ENCODE measurements at regions not wholly inside any gene's neighbourhood (a gene's known extent, or its start where the extent isn't known, plus 50 kb on each side); places are given as distances from the start of the nearest gene placed in this dataset.

DNA sequence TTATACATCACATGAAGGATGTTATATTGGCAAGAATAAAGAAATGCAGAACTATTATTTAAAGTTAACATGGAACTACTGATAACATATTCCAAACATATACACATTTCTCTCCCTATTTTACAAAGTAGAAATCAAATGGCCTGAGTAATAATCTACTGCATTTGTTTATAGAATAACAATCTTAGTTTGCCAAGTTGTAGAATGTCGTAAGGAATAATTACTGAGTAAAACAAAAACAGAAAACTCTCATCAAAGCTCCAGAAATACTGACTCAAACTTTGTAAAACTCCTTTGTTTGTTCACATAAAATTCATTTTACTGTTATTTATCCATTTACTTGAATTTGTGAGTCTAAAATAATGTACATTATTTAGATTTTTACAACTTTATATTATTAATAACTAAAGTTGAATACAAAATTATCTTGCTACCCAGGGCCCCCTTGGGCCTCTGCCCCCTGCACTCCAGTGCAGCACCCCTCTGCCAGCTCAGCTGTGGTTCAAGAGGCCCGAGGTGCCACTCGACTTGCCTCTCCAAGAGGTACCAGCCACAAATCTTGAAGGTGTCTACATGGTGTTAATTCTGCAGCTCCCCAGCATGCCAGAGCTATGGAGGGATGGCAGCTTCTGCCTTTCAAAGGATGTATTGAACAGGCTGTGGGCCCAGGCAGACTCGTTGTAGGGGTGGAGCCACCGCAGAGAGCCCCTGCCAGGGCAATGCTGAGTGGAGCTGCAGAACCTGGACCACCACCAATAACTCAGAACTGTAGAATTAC lies 2819.7 kb downstream of the PCDH9 start:
- no peak overlapping the region for H3K4me3 ChIP-seq
- no peaks in the 10 kb centered on the region for H3K36me3 ChIP-seq
- no peaks in the 10 kb centered on the region for H3K9me3 ChIP-seq
- H3K27ac ChIP-seq: no peak overlapping the region
- DNase-seq (ENCODE audit: low spot score): no peak
- no peaks in the 10 kb centered on the region for H3K27me3 ChIP-seq (replicated peaks; ENCODE audit: insufficient read depth)
- ATAC-seq (ENCODE audit: insufficient number of reproducible peaks, low FRiP score, low read depth): no peak
- H3K4me1 ChIP-seq (ENCODE audit: control insufficient read depth in 1 of 2, low read depth in 2 of 2): no peaks in the 10 kb centered on the region
- TF ChIP-seq, protein P1, sequence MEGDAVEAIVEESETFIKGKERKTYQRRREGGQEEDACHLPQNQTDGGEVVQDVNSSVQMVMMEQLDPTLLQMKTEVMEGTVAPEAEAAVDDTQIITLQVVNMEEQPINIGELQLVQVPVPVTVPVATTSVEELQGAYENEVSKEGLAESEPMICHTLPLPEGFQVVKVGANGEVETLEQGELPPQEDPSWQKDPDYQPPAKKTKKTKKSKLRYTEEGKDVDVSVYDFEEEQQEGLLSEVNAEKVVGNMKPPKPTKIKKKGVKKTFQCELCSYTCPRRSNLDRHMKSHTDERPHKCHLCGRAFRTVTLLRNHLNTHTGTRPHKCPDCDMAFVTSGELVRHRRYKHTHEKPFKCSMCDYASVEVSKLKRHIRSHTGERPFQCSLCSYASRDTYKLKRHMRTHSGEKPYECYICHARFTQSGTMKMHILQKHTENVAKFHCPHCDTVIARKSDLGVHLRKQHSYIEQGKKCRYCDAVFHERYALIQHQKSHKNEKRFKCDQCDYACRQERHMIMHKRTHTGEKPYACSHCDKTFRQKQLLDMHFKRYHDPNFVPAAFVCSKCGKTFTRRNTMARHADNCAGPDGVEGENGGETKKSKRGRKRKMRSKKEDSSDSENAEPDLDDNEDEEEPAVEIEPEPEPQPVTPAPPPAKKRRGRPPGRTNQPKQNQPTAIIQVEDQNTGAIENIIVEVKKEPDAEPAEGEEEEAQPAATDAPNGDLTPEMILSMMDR (IDR thresholded peaks at IDR 0.05): no peak

DNA sequence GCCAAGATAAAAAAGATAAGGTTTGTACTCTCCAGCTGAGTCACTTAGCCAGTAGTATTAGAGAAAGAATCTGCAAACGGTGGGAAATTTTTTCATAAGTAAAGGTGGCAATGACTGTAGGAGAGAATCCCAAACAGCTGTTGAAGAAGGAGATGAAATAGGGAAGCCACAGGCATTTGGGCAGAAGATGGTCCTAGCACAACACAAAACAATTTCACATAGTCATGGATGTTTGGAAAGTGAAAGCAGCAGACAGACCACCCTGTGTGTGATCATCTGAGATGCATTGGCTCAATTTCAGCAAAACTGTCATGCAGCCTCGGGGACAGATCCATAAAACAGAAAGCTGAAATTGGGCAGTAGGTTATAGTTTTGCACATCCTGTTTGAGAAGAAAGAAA lies 2832.4 kb downstream of the PCDH9 start:
- DNase-seq (ENCODE audit: low spot score): no peak
- no peaks in the 10 kb centered on the region for H3K9me3 ChIP-seq
- TF ChIP-seq, protein P1 (IDR thresholded peaks at IDR 0.05): no peak

DNA sequence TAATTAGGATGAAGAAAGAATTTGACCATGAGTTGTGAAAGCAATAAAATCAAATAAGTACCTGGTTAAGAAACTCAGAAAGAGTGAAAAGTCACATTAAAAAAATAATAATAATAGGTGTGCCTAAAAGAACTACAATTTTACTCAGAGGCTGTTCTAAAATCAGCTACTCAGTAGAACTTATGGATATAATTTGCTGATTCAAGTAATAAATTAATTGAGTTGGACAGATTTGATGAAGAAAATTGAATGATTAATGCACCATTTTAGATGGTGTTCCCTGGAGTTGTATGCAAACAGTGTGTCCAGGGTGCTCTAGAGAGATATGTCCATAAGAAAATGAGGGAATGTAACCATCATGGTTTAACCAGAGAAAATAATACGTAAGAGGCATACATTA lies 2852.5 kb downstream of the PCDH9 start:
- Histone ChIP-seq H3K4me3 (no peak overlapping the region), H3K4me1 (ENCODE audit: control insufficient read depth in 1 of 2, low read depth in 2 of 2) (no peaks in the 10 kb centered on the region), H3K27ac (no peak overlapping the region), H3K36me3 (no peaks in the 10 kb centered on the region), H3K9me3 (no peaks in the 10 kb centered on the region), H3K27me3 (replicated peaks; ENCODE audit: insufficient read depth) (no peaks in the 10 kb centered on the region)
- TF ChIP-seq, protein P1 (IDR thresholded peaks at IDR 0.05): no peak
- no peak for DNase-seq (ENCODE audit: low spot score)
- ATAC-seq (ENCODE audit: insufficient number of reproducible peaks, low FRiP score, low read depth): no peak

More for the DNA sequence above, 2832.4 kb downstream of the PCDH9 start:
- H3K4me3 ChIP-seq: no peak overlapping the region
- no peak for ATAC-seq (ENCODE audit: insufficient number of reproducible peaks, low FRiP score, low read depth)
- H3K27ac ChIP-seq: no peak overlapping the region
- no peaks in the 10 kb centered on the region for H3K27me3 ChIP-seq (replicated peaks; ENCODE audit: insufficient read depth)
- H3K36me3 ChIP-seq: no peaks in the 10 kb centered on the region
- no peaks in the 10 kb centered on the region for H3K4me1 ChIP-seq (ENCODE audit: control insufficient read depth in 1 of 2, low read depth in 2 of 2)

DNA sequence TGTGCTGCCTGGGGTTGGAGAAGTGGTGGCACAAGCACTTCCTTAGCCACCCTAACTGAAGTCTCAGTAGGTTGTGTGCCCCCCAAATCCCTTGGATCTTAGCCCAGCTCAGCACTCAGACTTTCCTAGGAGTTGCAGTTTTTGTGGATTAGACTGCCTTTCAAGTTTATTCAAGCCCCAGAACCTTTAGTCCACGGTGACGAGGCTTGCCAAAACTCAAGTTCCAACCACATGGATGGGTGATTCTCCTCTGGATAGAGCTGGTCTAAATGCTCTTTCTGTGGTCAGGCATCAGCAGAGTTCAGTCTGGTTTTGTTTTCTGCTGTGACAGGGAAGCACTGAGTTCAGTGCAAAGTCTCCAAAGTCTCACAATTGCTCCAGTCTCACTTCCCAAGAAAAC lies 2858.7 kb downstream of the PCDH9 start:
- Histone ChIP-seq H3K27ac (no peak overlapping the region), H3K27me3 (replicated peaks; ENCODE audit: insufficient read depth) (no peaks in the 10 kb centered on the region), H3K9me3 (no peaks in the 10 kb centered on the region), H3K36me3 (no peaks in the 10 kb centered on the region), H3K4me3 (no peak overlapping the region), H3K4me1 (ENCODE audit: control insufficient read depth in 1 of 2, low read depth in 2 of 2) (no peaks in the 10 kb centered on the region)
- DNase-seq (ENCODE audit: low spot score): no peak
- TF ChIP-seq, protein P1 (IDR thresholded peaks at IDR 0.05): no peak
- no peak for ATAC-seq (ENCODE audit: insufficient number of reproducible peaks, low FRiP score, low read depth)

DNA sequence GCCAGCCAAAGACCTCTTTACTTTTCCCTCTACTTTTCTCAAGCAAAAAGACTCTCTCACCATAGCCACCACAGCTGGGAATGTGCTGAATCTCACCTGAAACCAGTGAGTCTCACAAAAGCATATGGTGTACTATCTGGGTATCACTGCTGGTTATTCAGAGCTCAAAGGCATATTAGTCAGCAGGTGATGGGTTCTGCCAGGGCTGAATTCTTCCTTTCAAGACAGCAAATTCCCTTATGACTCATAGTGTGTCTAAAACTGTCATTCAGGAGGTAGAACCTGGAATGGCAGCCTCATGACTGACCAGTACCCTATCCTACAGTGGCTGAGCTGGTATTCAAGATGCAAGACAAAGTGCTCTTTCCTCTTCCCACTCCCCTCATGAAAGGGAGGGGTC lies 2859.1 kb downstream of the PCDH9 start:
- H3K9me3 ChIP-seq: no peaks in the 10 kb centered on the region
- H3K27ac ChIP-seq: no peak overlapping the region
- H3K4me1 ChIP-seq (ENCODE audit: control insufficient read depth in 1 of 2, low read depth in 2 of 2): no peaks in the 10 kb centered on the region
- H3K36me3 ChIP-seq: no peaks in the 10 kb centered on the region
- TF ChIP-seq, protein P1 (IDR thresholded peaks at IDR 0.05): no peak
- DNase-seq (ENCODE audit: low spot score) (no peak), ATAC-seq (ENCODE audit: insufficient number of reproducible peaks, low FRiP score, low read depth) (no peak)
- H3K27me3 ChIP-seq (replicated peaks; ENCODE audit: insufficient read depth): no peaks in the 10 kb centered on the region
- no peak overlapping the region for H3K4me3 ChIP-seq
